Spleen (tissue), 11 donors: ENCODE measurements at regions not wholly inside any gene's neighbourhood (a gene's known extent, or its start where the extent isn't known, plus 50 kb on each side); places are given as distances from the start of the nearest gene placed in this dataset.
"Not testable (repeated sequence)": the region's sequence is repeated elsewhere in the genome, so short reads cannot be mapped to it uniquely, and the experiment has no call there.

Experiments used
- DNase-seq: peaks from one replicate; pipeline ENCODE4 v3.0.0-alpha.2; 2020
- H3K27ac ChIP-seq, 8 donors: fragments of 200-600 bp; sonication (generic) in 7 of 8; 1 replicate in 4 of 8; 2 replicates in 4 of 8; pipeline versions ENCODE4 v1.5.0 to v1.8.0; 2016 to 2021; ENCODE audit warnings: inconsistent platforms in 4 of 8, mild to moderate bottlenecking in 4 of 8, moderate library complexity in 1 of 8
- H3K27me3 ChIP-seq, 7 donors: fragments of 200-600 bp; sonication (generic) in 6 of 7; replicated peaks in 1 of 7; 1 replicate in 4 of 7; 2 replicates in 3 of 7; pipeline versions ENCODE4 v1.5.0 to v1.8.0; 2016 to 2021; ENCODE audit warnings: inconsistent platforms in 3 of 7, mild to moderate bottlenecking in 1 of 7
- H3K36me3 ChIP-seq, 6 donors: fragments of 200-600 bp; sonication (generic) in 5 of 6; 1 replicate in 4 of 6; 2 replicates in 2 of 6; pipeline versions ENCODE4 v1.5.0 to v1.8.0; 2016 to 2021; ENCODE audit warnings: inconsistent platforms in 2 of 6
- H3K4me1 ChIP-seq, 6 donors: fragments of 200-600 bp; sonication (generic) in 5 of 6; 1 replicate in 3 of 6; 2 replicates in 3 of 6; pipeline versions ENCODE4 v1.5.0 to v1.8.0; 2016 to 2021; ENCODE audit warnings: inconsistent platforms in 3 of 6
- H3K4me3 ChIP-seq, 8 donors: fragments of 200-600 bp; sonication (generic) in 7 of 8; 1 replicate in 4 of 8; 2 replicates in 4 of 8; pipeline versions ENCODE4 v1.5.0 to v1.8.0; 2016 to 2021; ENCODE audit warnings: inconsistent platforms in 4 of 8, mild to moderate bottlenecking in 4 of 8, moderate library complexity in 2 of 8
- H3K9me3 ChIP-seq, 8 donors: fragments of 200-600 bp; sonication (generic) in 7 of 8; 1 replicate in 4 of 8; 2 replicates in 4 of 8; pipeline versions ENCODE4 v1.5.0 to v1.8.0; 2016 to 2021; ENCODE audit warnings: inconsistent platforms in 4 of 8
- CTCF ChIP-seq, 11 experiments: fragments of 200-600 bp in 7 of 11; fragments of 450-650 bp in 4 of 11; sonication (generic) in 4 of 11; IDR thresholded peaks in 8 of 11; conservative IDR thresholded peaks in 3 of 11; 1 replicate in 7 of 11; 2 replicates in 4 of 11; pipeline versions ENCODE4 v1.4.0 to v1.8.0; 2016 to 2021; ENCODE audit warnings: antibody characterized with exemption in 11 of 11, inconsistent platforms in 4 of 11, mild to moderate bottlenecking in 1 of 11
- POLR2A ChIP-seq, 3 donors: fragments of 450-650 bp; IDR thresholded peaks; one replicate each; pipeline ENCODE4 v1.5.1; 2017; ENCODE audit warnings: antibody characterized with exemption in 3 of 3, mild to moderate bottlenecking in 1 of 3
- POLR2AphosphoS5 ChIP-seq, 3 donors: sonication (generic); formaldehyde crosslinking; IDR thresholded peaks; one replicate each; pipeline ENCODE4 v1.5.1; 2017; ENCODE audit warnings: antibody characterized with exemption in 3 of 3
- WGBS, 5 donors: extraction: QIAGEN DNeasy Blood & Tissue Kit in 3 of 5; methylation state at CpG; one replicate each; pipeline versions ENCODE4 v1.1.5 to v1.1.7; 2013 to 2018; 5-methylcytosine and 5-hydroxymethylcytosine counted together
- intact Hi-C: fragments of 100-400 bp; cut with DNase I; formaldehyde crosslinking; loops from one replicate; pipeline ENCODE4 v1.15.0; 2023; ENCODE audit warnings: low total_unique reads
- donor health status: healthy with polysubstance abuse.
- donor health status: DM: no; HTN: no; CAD: no; lungs with moderate emphysema.
- donor health status: DM: no; HTN: no; CAD: no.
- donor health status: Bipolar disorder and iron deficiency.
- donor health status: healthy.
- donor health status: DM: no; HTN: no; CAD: no.
- donor health status: DM: yes; HTN: yes; CAD: no.

GRCh38 chrX:138889149-138889548 is 177.6 kb upstream of the FGF13 start:
- H3K27me3 ChIP-seq: no peaks in the 10 kb centered on the region
- no peaks in the 10 kb centered on the region for H3K36me3 ChIP-seq
- H3K4me3 ChIP-seq: no peak overlapping the region
- no peaks in the 10 kb centered on the region for H3K4me1 ChIP-seq
- H3K9me3 ChIP-seq: no peaks in the 10 kb centered on the region
- H3K27ac ChIP-seq: no peak overlapping the region
- no peak for TF ChIP-seq CTCF (IDR thresholded peaks at IDR 0.05 in 8 of 11, conservative IDR thresholded peaks at IDR 0.05 in 3 of 11)
- no peak for TF ChIP-seq POLR2A (IDR thresholded peaks at IDR 0.05)
- TF ChIP-seq POLR2AphosphoS5 (IDR thresholded peaks at IDR 0.05): no peak
- DNase-seq: no peak
- intact Hi-C loops: no loop called here

- Histone ChIP-seq H3K27ac (no peak overlapping the region), H3K4me1 (no peaks in the 10 kb centered on the region), H3K27me3 (no peaks in the 10 kb centered on the region), H3K4me3 (no peak overlapping the region), H3K36me3 (no peaks in the 10 kb centered on the region), H3K9me3 (no peaks in the 10 kb centered on the region)
- TF ChIP-seq POLR2AphosphoS5 (IDR thresholded peaks at IDR 0.05): no peak
- TF ChIP-seq POLR2A (IDR thresholded peaks at IDR 0.05): no peak
- TF ChIP-seq CTCF (IDR thresholded peaks at IDR 0.05 in 8 of 11, conservative IDR thresholded peaks at IDR 0.05 in 3 of 11): no peak
- no peak for DNase-seq
- WGBS, 5 donors: 74 to 93% (median 79%) methylated on average over 2 of the region's 2 CpGs
- intact Hi-C loops: no loop called here
Measured at GRCh38 chrX:138886769-138887168, 175.3 kb upstream of the FGF13 start.

GRCh38 chrX:138885886-138886285 is 174.4 kb upstream of the FGF13 start:
- Histone ChIP-seq H3K27ac (no peak overlapping the region), H3K4me1 (no peaks in the 10 kb centered on the region), H3K4me3 (no peak overlapping the region), H3K9me3 (peaks cover 0 to under 1% (median 0%) of the 10 kb centered on the region in 8 donors), H3K27me3 (no peaks in the 10 kb centered on the region), H3K36me3 (no peaks in the 10 kb centered on the region)
- no peak for DNase-seq
- WGBS, 5 donors: 76 to 91% (median 85%) methylated on average over 6 of the region's 6 CpGs
- intact Hi-C loops: no loop called here
- TF ChIP-seq POLR2A (IDR thresholded peaks at IDR 0.05) (no peak), CTCF (IDR thresholded peaks at IDR 0.05 in 8 of 11, conservative IDR thresholded peaks at IDR 0.05 in 3 of 11) (no peak), POLR2AphosphoS5 (IDR thresholded peaks at IDR 0.05) (no peak)

- H3K27me3 ChIP-seq, intact Hi-C loops: not testable (repeated sequence)
- WGBS, 5 donors: 80 to 94% (median 88%) methylated on average over 4 of the region's 4 CpGs
Measured at GRCh38 chrX:138880293-138880692, 168.8 kb upstream of the FGF13 start.

GRCh38 chrX:138877746-138878145 is 166.2 kb upstream of the FGF13 start:
- DNase-seq: no peak
- Histone ChIP-seq H3K4me3 (no peak overlapping the region), H3K27me3 (no peaks in the 10 kb centered on the region), H3K4me1 (no peaks in the 10 kb centered on the region), H3K9me3 (peaks cover 0 to 16% (median 0%) of the 10 kb centered on the region in 8 donors), H3K27ac (no peak overlapping the region), H3K36me3 (no peaks in the 10 kb centered on the region)
- 66 to 86% (median 79%) methylated on average over 2 of the region's 2 CpGs for WGBS, 5 donors
- TF ChIP-seq POLR2AphosphoS5 (IDR thresholded peaks at IDR 0.05) (no peak), CTCF (IDR thresholded peaks at IDR 0.05 in 8 of 11, conservative IDR thresholded peaks at IDR 0.05 in 3 of 11) (no peak), POLR2A (IDR thresholded peaks at IDR 0.05) (no peak)
- intact Hi-C loops: no loop called here

More at GRCh38 chrX:138880293-138880692, 168.8 kb upstream of the FGF13 start:
- peaks cover 0 to 16% (median 0%) of the 10 kb centered on the region in 8 donors for H3K9me3 ChIP-seq
- not testable (repeated sequence) for H3K36me3 ChIP-seq, DNase-seq, H3K4me1 ChIP-seq, H3K4me3 ChIP-seq, H3K27ac ChIP-seq
